H9 (cell line): ENCODE measurements at regions not wholly inside any gene's neighbourhood (a gene's known extent, or its start where the extent isn't known, plus 50 kb on each side); places are given as distances from the start of the nearest gene placed in this dataset.

Source experiments
- DNase-seq: peaks from one replicate; pipeline ENCODE4 v3.0.0-alpha.2; 2017
- H2AFZ ChIP-seq: one replicate; pipeline ENCODE4 v1.6.1; 2013; ENCODE audit warnings: mild to moderate bottlenecking, low read length, control low read depth, moderate library complexity
- H2AK5ac ChIP-seq: 2 replicates; pipeline ENCODE4 v1.6.1; 2013; ENCODE audit warnings: low read length, control low read depth, mixed read lengths; ENCODE audit not compliant: insufficient read length
- H2BK120ac ChIP-seq: one replicate; pipeline ENCODE4 v1.6.1; 2013; ENCODE audit warnings: low read depth, mild to moderate bottlenecking, low read length, control low read depth, inconsistent platforms; ENCODE audit not compliant: poor library complexity, severe bottlenecking
- H2BK12ac ChIP-seq: 2 replicates; pipeline ENCODE4 v1.6.1; 2013; ENCODE audit warnings: low read length, control low read depth, mixed read lengths, low read depth; ENCODE audit not compliant: insufficient read length
- H2BK15ac ChIP-seq: 2 replicates; pipeline ENCODE4 v1.6.1; 2013; ENCODE audit warnings: low read depth, low read length, control low read depth
- H2BK20ac ChIP-seq: one replicate; pipeline ENCODE4 v1.6.1; 2013; ENCODE audit warnings: low read depth, mild to moderate bottlenecking, low read length, control low read depth, inconsistent platforms; ENCODE audit not compliant: poor library complexity, severe bottlenecking
- H2BK5ac ChIP-seq: 2 replicates; pipeline ENCODE4 v1.6.1; 2013; ENCODE audit warnings: low read length, control low read depth, mixed read lengths; ENCODE audit not compliant: insufficient read length
- H3K14ac ChIP-seq: 2 replicates; pipeline ENCODE4 v1.6.1; 2013; ENCODE audit warnings: low read length, control low read depth; ENCODE audit not compliant: insufficient read depth
- H3K18ac ChIP-seq: 2 replicates; pipeline ENCODE4 v1.6.1; 2013; ENCODE audit warnings: low read depth, mild to moderate bottlenecking, mixed read lengths, low read length, control low read depth; ENCODE audit not compliant: insufficient read length
- H3K23ac ChIP-seq: 2 replicates; pipeline ENCODE4 v1.6.1; 2013; ENCODE audit warnings: low read length, control low read depth, mixed read lengths, low read depth; ENCODE audit not compliant: insufficient read length
- H3K23me2 ChIP-seq: 2 replicates; pipeline ENCODE4 v1.6.1; 2013; ENCODE audit warnings: low read depth, mild to moderate bottlenecking, mixed read lengths, low read length, control low read depth; ENCODE audit not compliant: insufficient read length, poor library complexity, severe bottlenecking
- H3K27ac ChIP-seq: 2 replicates; pipeline ENCODE4 v1.5.1; 2013; ENCODE audit warnings: low read length, control low read depth, mixed read lengths, low read depth; ENCODE audit not compliant: insufficient read length
- H3K27me3 ChIP-seq: 2 replicates; pipeline ENCODE4 v1.6.1; 2013; ENCODE audit warnings: low read length, control low read depth, inconsistent platforms; ENCODE audit not compliant: insufficient read depth
- H3K4ac ChIP-seq: 2 replicates; pipeline ENCODE4 v1.6.1; 2013; ENCODE audit warnings: low read depth, mild to moderate bottlenecking, control low read depth, inconsistent platforms, low read length, moderate library complexity
- H3K4me1 ChIP-seq: 2 replicates; pipeline ENCODE4 v1.6.1; 2013; ENCODE audit warnings: low read length, control low read depth, inconsistent platforms; ENCODE audit not compliant: insufficient read depth
- H3K4me2 ChIP-seq: 2 replicates; pipeline ENCODE4 v1.6.1; 2013; ENCODE audit warnings: low read length, control low read depth, mixed read lengths; ENCODE audit not compliant: insufficient read length, insufficient read depth
- H3K56ac ChIP-seq: 2 replicates; pipeline ENCODE4 v1.6.1; 2013; ENCODE audit warnings: low read depth, mild to moderate bottlenecking, mixed read lengths, low read length, control low read depth; ENCODE audit not compliant: insufficient read length
- H3K79me1 ChIP-seq: 2 replicates; pipeline ENCODE4 v1.6.1; 2013; ENCODE audit warnings: low read depth, mild to moderate bottlenecking, moderate library complexity, low read length, control low read depth, inconsistent platforms; ENCODE audit not compliant: insufficient read depth, poor library complexity, severe bottlenecking
- H3K79me2 ChIP-seq: 2 replicates; pipeline ENCODE4 v1.6.1; 2013; ENCODE audit warnings: low read length, control low read depth, inconsistent platforms; ENCODE audit not compliant: insufficient read depth
- H3K9ac ChIP-seq: 2 replicates; pipeline ENCODE4 v1.6.1; 2013; ENCODE audit warnings: low read length, control low read depth, mixed read lengths; ENCODE audit not compliant: insufficient read length; ENCODE audit errors: extremely low read depth
- H3K9me3 ChIP-seq: one replicate; pipeline ENCODE4 v1.6.1; 2013; ENCODE audit warnings: low read depth, low read length, inconsistent platforms; ENCODE audit not compliant: control insufficient read depth
- H3T11ph ChIP-seq: one replicate; pipeline ENCODE4 v1.6.1; 2013; ENCODE audit warnings: mild to moderate bottlenecking, low read length, control low read depth, inconsistent platforms
- H4K20me1 ChIP-seq: one replicate; pipeline ENCODE4 v1.6.1; 2013; ENCODE audit not compliant: control insufficient read depth, insufficient read length, insufficient read depth
- H4K5ac ChIP-seq: 2 replicates; pipeline ENCODE4 v1.6.1; 2013; ENCODE audit warnings: low read depth, mild to moderate bottlenecking, mixed read lengths, low read length, control low read depth; ENCODE audit not compliant: insufficient read length
- H4K8ac ChIP-seq: replicated peaks from 2 replicates; pipeline ENCODE4 v1.6.1; 2013; ENCODE audit warnings: low read length, control low read depth, mixed read lengths, low read depth; ENCODE audit not compliant: insufficient read length
- H4K91ac ChIP-seq: 2 replicates; pipeline ENCODE4 v1.6.1; 2013; ENCODE audit warnings: low read depth, mild to moderate bottlenecking, moderate library complexity, mixed read lengths, low read length, control low read depth; ENCODE audit not compliant: insufficient read length
- H3K27ac Mint-ChIP-seq, 3 experiments: 2 replicates in 2 of 3; 3 replicates in 1 of 3; pipeline ENCODE4 v1.8.0; 2020 to 2021; ENCODE audit warnings: mixed read lengths in 3 of 3, mild to moderate bottlenecking in 1 of 3, moderate library complexity in 1 of 3
- H3K27me3 Mint-ChIP-seq: 2 replicates; pipeline ENCODE4 v1.8.0; 2021; ENCODE audit warnings: low read depth, mild to moderate bottlenecking, moderate library complexity, mixed read lengths
- H3K36me3 Mint-ChIP-seq, 3 experiments: 2 replicates in 2 of 3; 3 replicates in 1 of 3; pipeline ENCODE4 v1.8.0; 2020 to 2021; ENCODE audit warnings: low read depth in 3 of 3, mixed read lengths in 3 of 3; ENCODE audit not compliant: insufficient read depth in 1 of 3
- H3K4me1 Mint-ChIP-seq, 2 experiments: 2 replicates each; pipeline ENCODE4 v1.8.0; 2020; ENCODE audit warnings: mixed read lengths in 2 of 2
- H3K4me3 Mint-ChIP-seq, 2 experiments: 2 replicates in 1 of 2; 3 replicates in 1 of 2; pipeline ENCODE4 v1.8.0; 2020 to 2021; ENCODE audit warnings: mild to moderate bottlenecking in 2 of 2, mixed read lengths in 2 of 2, moderate library complexity in 1 of 2
- H3K9me3 Mint-ChIP-seq, 2 experiments: 2 replicates in 1 of 2; 3 replicates in 1 of 2; pipeline ENCODE4 v1.8.0; 2020; ENCODE audit warnings: mild to moderate bottlenecking in 2 of 2, mixed read lengths in 2 of 2, moderate library complexity in 1 of 2
- CTCF ChIP-seq: fragments of 200-600 bp; sonication (generic); conservative IDR thresholded peaks from 3 replicates; pipeline ENCODE4 v1.8.0; 2021; ENCODE audit warnings: antibody characterized with exemption, mild to moderate bottlenecking
- WGBS: extraction: QIAGEN DNeasy Blood & Tissue Kit; methylation state at CpG from one replicate; pipeline ENCODE4 v1.1.7; 2013; ENCODE audit warnings: missing lambda C conversion rate, low lambda C conversion rate, mixed read lengths; ENCODE audit not compliant: insufficient read length; ENCODE audit errors: extremely low coverage; 5-methylcytosine and 5-hydroxymethylcytosine counted together

GRCh38 chr15:69627548-69628158, 175.0 kb downstream of the RPLP1 start:
- H3K9me3 Mint-ChIP-seq, result peaks cover 14 to 18% of the 10 kb centered on the region in 2 experiments
- Histone ChIP-seq H3K4me2 (no peak overlapping the region), H3K9ac (no peak overlapping the region), H4K8ac (no peak overlapping the region), H3K4me1 (no peaks in the 10 kb centered on the region), H2BK12ac (no peak overlapping the region), H3K27ac (no peak overlapping the region), H4K5ac (no peak overlapping the region), H2BK20ac (no peak overlapping the region), H3T11ph (no peak overlapping the region), H4K20me1 (no peaks in the 10 kb centered on the region), H2BK5ac (no peak overlapping the region), H3K79me1 (no peaks in the 10 kb centered on the region), H3K23me2 (no peaks in the 10 kb centered on the region), H3K14ac (no peak overlapping the region), H3K79me2 (no peaks in the 10 kb centered on the region), H3K9me3 (no peaks in the 10 kb centered on the region), H2AK5ac (no peak overlapping the region), H3K27me3 (no peaks in the 10 kb centered on the region), H3K18ac (no peak overlapping the region), H3K23ac (no peak overlapping the region), H3K56ac (no peak overlapping the region), H2AFZ (no peak overlapping the region), H2BK15ac (no peak overlapping the region), H3K4ac (no peak overlapping the region), H4K91ac (no peak overlapping the region), H2BK120ac (no peak overlapping the region)
- no peak overlapping the region for H3K4me3 Mint-ChIP-seq
- peaks cover 3 to 13% (median 5%) of the 10 kb centered on the region in 3 experiments; a peak in 4 of 7 replicates for H3K36me3 Mint-ChIP-seq
- no peak overlapping the region for H3K27ac Mint-ChIP-seq
- no peaks in the 10 kb centered on the region for H3K4me1 Mint-ChIP-seq
- DNase-seq, result no peak
- WGBS, result no CpG with 5 or more reads among the region's 5 CpGs
- peaks cover 23% of the 10 kb centered on the region for H3K27me3 Mint-ChIP-seq
- TF ChIP-seq CTCF, result no peak
